ENCODE measurements at regions not wholly inside any gene's neighbourhood (a gene's known extent, or its start where the extent isn't known, plus 50 kb on each side); places are given as distances from the start of the nearest gene placed in this dataset.

- no peaks in the 10 kb centered on the region for H3K27me3 ChIP-seq
- no peaks in the 10 kb centered on the region for H3K9me3 ChIP-seq
- DNase-seq (ENCODE audit: low spot score in 2 of 2), result no peak
- peak overlapping the region; percentile 34 to 38 for H3K27ac ChIP-seq
- intact Hi-C loops (cut with DNase I; ENCODE audit: low total_unique reads), result no loop called here
- TF ChIP-seq CTCF (IDR thresholded peaks at IDR 0.05), result no peak
- TF ChIP-seq POLR2A (IDR thresholded peaks at IDR 0.05), result no peak
- no peak for TF ChIP-seq POLR2AphosphoS5 (IDR thresholded peaks at IDR 0.05)
- H3K4me3 ChIP-seq, result no peak overlapping the region
- H3K4me1 ChIP-seq, result no peaks in the 10 kb centered on the region
- H3K36me3 ChIP-seq, result no peaks in the 10 kb centered on the region
Measured at GRCh38 chr7:41058986-41059741, 643.7 kb downstream of the INHBA start.

- no peaks in the 10 kb centered on the region for H3K9me3 ChIP-seq
- intact Hi-C loops (cut with DNase I; ENCODE audit: low total_unique reads), result no loop called here
- H3K4me1 ChIP-seq, result no peaks in the 10 kb centered on the region
- no peak overlapping the region for H3K27ac ChIP-seq
- DNase-seq (ENCODE audit: low spot score in 2 of 2), result no peak
- H3K27me3 ChIP-seq, result no peaks in the 10 kb centered on the region
- TF ChIP-seq POLR2AphosphoS5 (IDR thresholded peaks at IDR 0.05) (no peak), CTCF (IDR thresholded peaks at IDR 0.05) (no peak), POLR2A (IDR thresholded peaks at IDR 0.05) (no peak)
- no peak overlapping the region for H3K4me3 ChIP-seq
- no peaks in the 10 kb centered on the region for H3K36me3 ChIP-seq
Measured at GRCh38 chr7:41054960-41055661, 647.8 kb downstream of the INHBA start.

- TF ChIP-seq POLR2AphosphoS5 (IDR thresholded peaks at IDR 0.05), result no peak
- no peak for TF ChIP-seq CTCF (IDR thresholded peaks at IDR 0.05)
- no peak for TF ChIP-seq POLR2A (IDR thresholded peaks at IDR 0.05)
- intact Hi-C loops (cut with DNase I; ENCODE audit: low total_unique reads), result no loop called here
- no peaks in the 10 kb centered on the region for H3K36me3 ChIP-seq
- no peaks in the 10 kb centered on the region for H3K4me1 ChIP-seq
- DNase-seq (ENCODE audit: low spot score in 2 of 2), result no peak
- H3K27me3 ChIP-seq, result no peaks in the 10 kb centered on the region
- H3K9me3 ChIP-seq, result no peaks in the 10 kb centered on the region
- H3K4me3 ChIP-seq, result no peak overlapping the region
- H3K27ac ChIP-seq, result no peak overlapping the region
Measured at GRCh38 chr7:41053820-41054219, 649.1 kb downstream of the INHBA start.

- DNase-seq (ENCODE audit: low spot score in 2 of 2), result no peak
- Histone ChIP-seq H3K4me3 (no peak overlapping the region), H3K9me3 (no peaks in the 10 kb centered on the region), H3K27me3 (no peaks in the 10 kb centered on the region), H3K36me3 (no peaks in the 10 kb centered on the region), H3K27ac (no peak overlapping the region), H3K4me1 (no peaks in the 10 kb centered on the region)
- TF ChIP-seq POLR2A (IDR thresholded peaks at IDR 0.05), result no peak
- no peak for TF ChIP-seq CTCF (IDR thresholded peaks at IDR 0.05)
- no peak for TF ChIP-seq POLR2AphosphoS5 (IDR thresholded peaks at IDR 0.05)
- intact Hi-C loops (cut with DNase I; ENCODE audit: low total_unique reads), result no loop called here
Measured at GRCh38 chr7:41052736-41053135, 650.2 kb downstream of the INHBA start.

- no peak for DNase-seq (ENCODE audit: low spot score in 2 of 2)
- TF ChIP-seq POLR2A (IDR thresholded peaks at IDR 0.05) (no peak), CTCF (IDR thresholded peaks at IDR 0.05) (no peak), POLR2AphosphoS5 (IDR thresholded peaks at IDR 0.05) (no peak)
- no peaks in the 10 kb centered on the region for H3K27me3 ChIP-seq
- no peaks in the 10 kb centered on the region for H3K9me3 ChIP-seq
- no peaks in the 10 kb centered on the region for H3K4me1 ChIP-seq
- no peak overlapping the region for H3K27ac ChIP-seq
- no peak overlapping the region for H3K4me3 ChIP-seq
- intact Hi-C loops (cut with DNase I; ENCODE audit: low total_unique reads), result no loop called here
- no peaks in the 10 kb centered on the region for H3K36me3 ChIP-seq
Measured at GRCh38 chr7:41052201-41052600, 650.7 kb downstream of the INHBA start.

Measured in breast epithelium (tissue), 4 donors.